ENCODE measurements at regions not wholly inside any gene's neighbourhood (a gene's known extent, or its start where the extent isn't known, plus 50 kb on each side); places are given as distances from the start of the nearest gene placed in this dataset.

DNA sequence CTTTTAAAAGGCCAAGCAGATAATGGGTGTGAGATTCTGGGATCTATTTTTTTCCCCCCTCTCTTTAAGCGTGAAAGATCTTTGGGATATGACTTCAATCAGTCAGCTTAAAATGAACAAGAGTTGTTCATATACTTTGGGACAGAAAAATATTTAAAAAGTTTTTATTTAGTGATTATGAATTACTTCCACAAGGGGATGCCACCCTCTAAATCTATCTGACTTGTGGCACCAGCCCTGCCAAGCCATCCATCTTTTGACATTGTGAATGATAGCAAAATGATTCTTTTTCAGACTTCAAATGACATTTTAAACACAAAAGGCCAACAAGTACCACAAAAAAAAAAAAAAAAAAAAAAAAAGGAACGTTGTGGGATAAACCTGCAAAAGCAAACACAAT lies 111.0 kb upstream of the HMHB1 start:
- Histone ChIP-seq H3K79me2 (ENCODE audit: low read length) (no peaks in the 10 kb centered on the region), H2AFZ (ENCODE audit: low read depth, low read length) (no peak overlapping the region), H3K27me3 (ENCODE audit: low read depth, low read length) (no peaks in the 10 kb centered on the region), H3K9me3 (ENCODE audit: insufficient read depth, low read length) (no peaks in the 10 kb centered on the region), H3K36me3 (replicated peaks; ENCODE audit: low read depth, low read length) (no peaks in the 10 kb centered on the region), H3K4me2 (ENCODE audit: low read length) (no peak overlapping the region), H3K4me3 (ENCODE audit: low read length) (no peak overlapping the region), H4K20me1 (ENCODE audit: insufficient read depth, low read length) (no peaks in the 10 kb centered on the region), H3K27ac (ENCODE audit: low read length) (no peak overlapping the region), H3K9ac (ENCODE audit: low read length) (no peak overlapping the region), H3K4me1 (ENCODE audit: low read length) (no peaks in the 10 kb centered on the region)
- TF ChIP-seq CTCF (IDR thresholded peaks at IDR 0.05; ENCODE audit: low read depth, low read length) (no peak), EZH2phosphoT487 (IDR thresholded peaks at IDR 0.05; ENCODE audit: low read depth) (no peak)

GRCh38 chr5:143699121-143699520 lies 112.8 kb upstream of the HMHB1 start:
- Histone ChIP-seq H3K27ac (ENCODE audit: low read length) (no peak overlapping the region), H3K27me3 (ENCODE audit: low read depth, low read length) (no peaks in the 10 kb centered on the region), H4K20me1 (ENCODE audit: insufficient read depth, low read length) (no peaks in the 10 kb centered on the region), H3K36me3 (replicated peaks; ENCODE audit: low read depth, low read length) (no peaks in the 10 kb centered on the region), H3K9me3 (ENCODE audit: insufficient read depth, low read length) (no peaks in the 10 kb centered on the region), H2AFZ (ENCODE audit: low read depth, low read length) (no peak overlapping the region), H3K79me2 (ENCODE audit: low read length) (no peaks in the 10 kb centered on the region), H3K9ac (ENCODE audit: low read length) (no peak overlapping the region), H3K4me3 (ENCODE audit: low read length) (no peak overlapping the region), H3K4me1 (ENCODE audit: low read length) (no peaks in the 10 kb centered on the region), H3K4me2 (ENCODE audit: low read length) (no peak overlapping the region)
- TF ChIP-seq CTCF (IDR thresholded peaks at IDR 0.05; ENCODE audit: low read depth, low read length): no peak

GRCh38 chr5:143698574-143698973 lies 113.4 kb upstream of the HMHB1 start:
- Histone ChIP-seq H2AFZ (ENCODE audit: low read depth, low read length) (no peak overlapping the region), H3K4me2 (ENCODE audit: low read length) (no peak overlapping the region)

GRCh38 chr5:143696921-143697320 lies 115.0 kb upstream of the HMHB1 start:
- H3K9me3 ChIP-seq (ENCODE audit: insufficient read depth, low read length): no peaks in the 10 kb centered on the region
- H4K20me1 ChIP-seq (ENCODE audit: insufficient read depth, low read length): no peaks in the 10 kb centered on the region
- no peak overlapping the region for H3K27ac ChIP-seq (ENCODE audit: low read length)
- H3K4me1 ChIP-seq (ENCODE audit: low read length): no peaks in the 10 kb centered on the region
- H3K9ac ChIP-seq (ENCODE audit: low read length): no peak overlapping the region
- no peaks in the 10 kb centered on the region for H3K36me3 ChIP-seq (replicated peaks; ENCODE audit: low read depth, low read length)
- H3K4me2 ChIP-seq (ENCODE audit: low read length): no peak overlapping the region
- no peak overlapping the region for H3K4me3 ChIP-seq (ENCODE audit: low read length)
- no peak for TF ChIP-seq CTCF (IDR thresholded peaks at IDR 0.05; ENCODE audit: low read depth, low read length)
- no peak for TF ChIP-seq EZH2phosphoT487 (IDR thresholded peaks at IDR 0.05; ENCODE audit: low read depth)
- no peaks in the 10 kb centered on the region for H3K27me3 ChIP-seq (ENCODE audit: low read depth, low read length)
- no peaks in the 10 kb centered on the region for H3K79me2 ChIP-seq (ENCODE audit: low read length)
- no peak overlapping the region for H2AFZ ChIP-seq (ENCODE audit: low read depth, low read length)

More at GRCh38 chr5:143698574-143698973, 113.4 kb upstream of the HMHB1 start:
- TF ChIP-seq EZH2phosphoT487 (IDR thresholded peaks at IDR 0.05; ENCODE audit: low read depth): no peak
- TF ChIP-seq CTCF (IDR thresholded peaks at IDR 0.05; ENCODE audit: low read depth, low read length): no peak
- H3K27ac ChIP-seq (ENCODE audit: low read length): no peak overlapping the region
- no peak overlapping the region for H3K4me3 ChIP-seq (ENCODE audit: low read length)
- no peaks in the 10 kb centered on the region for H3K36me3 ChIP-seq (replicated peaks; ENCODE audit: low read depth, low read length)
- H3K79me2 ChIP-seq (ENCODE audit: low read length): no peaks in the 10 kb centered on the region
- no peaks in the 10 kb centered on the region for H4K20me1 ChIP-seq (ENCODE audit: insufficient read depth, low read length)
- H3K9me3 ChIP-seq (ENCODE audit: insufficient read depth, low read length): no peaks in the 10 kb centered on the region
- H3K4me1 ChIP-seq (ENCODE audit: low read length): no peaks in the 10 kb centered on the region
- no peaks in the 10 kb centered on the region for H3K27me3 ChIP-seq (ENCODE audit: low read depth, low read length)
- no peak overlapping the region for H3K9ac ChIP-seq (ENCODE audit: low read length)
